ENCODE measurements at regions not wholly inside any gene's neighbourhood (a gene's known extent, or its start where the extent isn't known, plus 50 kb on each side); places are given as distances from the start of the nearest gene placed in this dataset.

- DNase-seq, result no peak
Observed at GRCh38 chr15:37586011-37586583, 348.3 kb upstream of the TMCO5A start.

GRCh38 chr15:37586976-37587375, 347.5 kb upstream of the TMCO5A start:
- DNase-seq, result no peak

- DNase-seq, result no peak
Observed at GRCh38 chr15:37594417-37594816, 340.0 kb upstream of the TMCO5A start.

DNA sequence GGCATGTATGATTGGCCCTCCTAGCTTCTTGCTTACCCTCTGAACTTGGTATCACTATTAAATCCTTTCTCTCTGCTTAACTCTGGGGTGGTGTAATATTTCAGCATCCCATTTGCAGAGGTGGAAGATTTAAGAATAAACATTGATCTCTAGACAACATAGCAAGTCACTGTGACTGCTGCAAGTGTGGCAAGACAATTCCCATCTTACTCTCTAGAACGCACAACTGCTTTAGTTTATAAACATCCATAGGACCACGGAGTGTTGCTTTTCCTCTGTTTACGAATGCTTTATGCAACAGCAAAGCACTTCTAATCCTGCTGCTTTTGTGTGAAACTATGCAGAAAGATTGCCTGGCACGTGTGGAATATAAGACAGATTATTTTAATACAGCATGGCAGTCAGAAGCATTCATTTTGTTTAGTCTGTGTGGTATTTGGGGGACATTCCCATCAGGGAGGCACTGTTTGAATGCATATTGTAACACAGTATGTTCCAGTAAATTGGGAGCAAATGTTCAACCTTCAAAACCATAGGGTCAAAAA, 338.9 kb upstream of the TMCO5A start:
- DNase-seq, result no peak

- no peak for DNase-seq
Observed at GRCh38 chr15:37599156-37599555, 335.3 kb upstream of the TMCO5A start.

- no peak for DNase-seq
Observed at GRCh38 chr15:37616215-37616614, 318.2 kb upstream of the TMCO5A start.

DNA sequence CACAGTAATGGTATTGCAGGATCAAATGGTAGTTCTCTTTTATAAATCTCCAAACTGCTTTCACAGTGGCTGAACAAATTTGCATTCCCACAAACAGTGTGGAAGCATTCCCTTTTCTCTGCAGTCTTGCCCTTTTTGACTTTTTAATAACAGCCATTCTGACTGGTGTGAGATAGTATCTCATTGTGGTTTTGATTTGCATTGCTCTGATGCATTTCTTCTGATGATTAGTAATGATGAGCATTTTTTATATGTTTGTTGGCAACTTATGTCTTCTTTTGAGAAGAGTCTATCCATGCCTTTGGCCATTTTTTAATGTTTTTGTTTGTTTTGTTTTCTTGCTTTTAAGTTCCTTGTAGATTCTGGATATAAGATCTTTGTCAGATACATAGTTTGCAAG, 316.1 kb upstream of the TMCO5A start:
- no peak for DNase-seq

DNA sequence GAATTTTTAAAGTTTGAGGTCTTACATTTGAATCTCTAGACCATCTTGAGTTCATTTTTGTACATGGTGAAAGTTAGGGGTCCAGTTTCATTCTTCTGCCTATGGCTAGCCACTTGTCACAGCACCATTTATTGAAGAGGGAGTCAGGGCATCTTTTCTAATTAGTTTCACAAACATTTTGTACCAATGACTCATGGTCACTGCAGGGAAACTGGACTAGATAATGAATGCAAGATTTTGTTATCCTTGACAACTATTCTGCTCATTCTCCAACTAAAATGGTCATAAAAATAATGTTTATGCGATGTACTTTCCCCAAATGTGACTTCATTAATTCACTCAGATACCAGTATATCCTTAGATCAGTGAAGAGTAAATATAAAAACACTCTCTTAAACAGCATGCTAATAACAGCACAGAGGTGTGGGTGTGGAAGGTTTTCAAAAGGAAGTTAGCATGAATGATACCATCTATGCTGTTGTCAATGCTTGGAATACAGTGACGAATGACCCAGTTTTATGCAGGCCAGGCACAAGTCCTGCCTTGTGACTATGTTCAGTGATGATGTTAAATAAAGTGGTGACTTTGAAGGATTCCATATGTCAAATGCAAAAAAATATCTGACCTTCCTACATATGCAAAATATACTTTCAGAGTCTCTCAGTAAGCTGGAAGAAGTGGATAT, 314.9 kb upstream of the TMCO5A start:
- DNase-seq, result no peak

DNA sequence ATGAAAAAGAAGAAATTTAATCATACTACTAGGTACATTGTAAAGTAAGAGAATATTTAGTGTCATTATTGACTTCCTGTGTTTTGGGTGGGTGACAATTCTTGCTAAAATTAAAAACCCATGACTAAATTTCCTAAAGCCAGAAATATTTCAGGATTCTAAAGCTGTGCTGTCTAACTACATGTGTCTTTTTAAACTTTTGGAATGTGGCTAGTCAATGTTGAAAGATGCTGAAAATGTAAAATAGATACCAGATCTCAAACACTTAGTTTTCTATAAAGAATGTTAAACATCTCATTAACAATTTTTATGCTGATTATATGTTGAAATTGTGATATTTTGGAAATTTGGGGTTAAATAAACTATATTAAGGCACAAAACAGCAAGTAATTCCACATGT, 308.9 kb upstream of the TMCO5A start:
- DNase-seq, result no peak

DNA sequence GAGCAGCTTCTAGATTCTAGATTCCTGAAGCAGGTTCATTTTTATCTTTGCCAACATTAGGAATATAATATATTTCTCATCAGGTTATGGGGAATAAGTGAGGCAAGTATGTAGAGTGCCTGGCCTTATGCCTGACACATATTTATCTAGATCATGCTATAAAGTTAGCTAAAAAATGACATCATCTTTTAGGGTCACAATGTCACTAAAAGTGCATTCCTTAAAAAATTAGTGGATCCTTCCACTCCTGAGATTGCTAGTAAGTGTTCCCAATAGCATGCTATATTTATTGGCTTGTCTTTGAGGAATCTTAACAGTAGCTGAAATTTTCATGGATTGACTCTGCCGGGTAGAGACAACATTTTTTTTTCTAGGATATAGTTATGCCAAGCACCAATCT, 305.9 kb upstream of the TMCO5A start:
- DNase-seq, result no peak

GRCh38 chr15:37636736-37637135, 297.7 kb upstream of the TMCO5A start:
- no peak for DNase-seq

- DNase-seq, result no peak
Observed at GRCh38 chr15:37638116-37638515, 296.3 kb upstream of the TMCO5A start.

DNA sequence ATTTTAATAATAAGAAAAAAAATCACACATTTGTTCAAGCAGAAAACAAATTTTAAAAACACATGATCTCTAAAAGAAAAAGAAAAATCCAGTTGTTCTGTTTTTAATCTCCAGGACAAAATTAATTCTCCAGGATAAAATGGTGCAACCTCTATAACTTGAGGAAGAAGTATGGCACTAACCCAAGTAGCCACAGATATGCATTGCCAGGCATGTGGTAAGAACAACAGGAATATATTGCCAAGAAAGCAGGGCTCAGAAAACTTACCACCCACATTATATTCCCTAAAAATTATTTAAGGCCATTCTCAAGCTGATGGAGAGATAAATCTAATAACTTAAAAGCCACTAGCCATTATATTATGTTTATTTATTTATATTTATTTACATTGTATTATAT, 295.7 kb upstream of the TMCO5A start:
- no peak for DNase-seq

DNA sequence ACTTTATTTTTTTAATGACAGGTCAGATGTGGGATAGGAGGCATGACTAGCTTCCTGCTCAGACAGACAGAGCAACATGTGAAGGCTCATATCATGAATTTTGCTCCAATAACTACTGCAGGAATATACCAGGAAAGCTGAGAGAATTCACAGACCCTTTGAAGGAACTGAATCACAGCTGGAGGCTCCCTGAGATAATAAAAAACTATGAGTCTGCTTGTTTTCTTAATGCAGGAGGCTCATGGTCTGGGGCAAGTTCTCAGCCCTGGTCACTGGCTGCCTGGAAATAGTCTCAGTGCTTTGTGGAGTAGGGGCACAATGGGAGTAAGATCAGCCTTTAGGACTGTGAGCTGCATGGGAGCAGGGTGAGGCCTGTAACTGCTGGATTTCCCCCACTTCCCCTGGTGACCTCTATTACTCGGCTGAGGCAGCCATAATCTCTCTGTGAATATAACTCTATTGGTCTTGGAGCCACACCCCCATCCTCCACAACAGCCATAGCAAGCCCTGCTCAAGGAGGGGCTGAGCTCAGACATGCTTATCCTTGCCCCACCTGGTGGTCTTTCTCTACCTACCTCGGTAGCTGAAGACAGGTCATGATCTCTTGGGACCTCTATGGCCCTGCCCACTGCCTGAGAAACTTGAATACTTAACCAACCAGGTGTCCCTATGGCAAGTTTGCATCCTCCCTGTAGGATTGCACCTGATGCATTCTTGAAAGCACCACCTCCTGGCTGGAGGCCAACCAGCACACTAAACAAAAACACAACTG, 281.6 kb upstream of the TMCO5A start:
- no peak for DNase-seq

DNA sequence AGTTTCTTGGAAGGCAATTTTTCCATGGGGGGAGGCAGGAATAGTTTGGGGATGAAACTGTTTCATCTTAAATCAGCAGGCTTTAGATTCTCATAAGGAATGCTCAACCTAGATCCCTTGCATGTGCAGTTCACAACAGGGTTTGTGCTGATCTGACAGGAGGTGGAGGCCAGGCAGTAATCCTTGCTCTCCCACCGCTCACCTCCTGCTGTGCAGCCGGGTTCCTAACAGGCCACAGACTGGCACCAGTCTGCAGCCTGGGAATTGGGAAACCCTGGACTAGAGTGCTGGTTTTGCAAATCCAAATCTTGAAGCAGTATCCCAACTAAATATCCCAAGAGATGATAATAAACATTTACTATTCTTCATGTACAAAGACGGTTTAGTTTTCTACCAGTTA, 256.3 kb upstream of the TMCO5A start:
- DNase-seq, result no peak

- no peak for DNase-seq
Observed at GRCh38 chr15:37679627-37680026, 254.8 kb upstream of the TMCO5A start.

- no peak for DNase-seq
Observed at GRCh38 chr15:37682304-37682703, 252.1 kb upstream of the TMCO5A start.

GRCh38 chr15:37691911-37692310, 242.5 kb upstream of the TMCO5A start:
- DNase-seq, result no peak

GRCh38 chr15:37693926-37694325, 240.5 kb upstream of the TMCO5A start:
- no peak for DNase-seq

DNA sequence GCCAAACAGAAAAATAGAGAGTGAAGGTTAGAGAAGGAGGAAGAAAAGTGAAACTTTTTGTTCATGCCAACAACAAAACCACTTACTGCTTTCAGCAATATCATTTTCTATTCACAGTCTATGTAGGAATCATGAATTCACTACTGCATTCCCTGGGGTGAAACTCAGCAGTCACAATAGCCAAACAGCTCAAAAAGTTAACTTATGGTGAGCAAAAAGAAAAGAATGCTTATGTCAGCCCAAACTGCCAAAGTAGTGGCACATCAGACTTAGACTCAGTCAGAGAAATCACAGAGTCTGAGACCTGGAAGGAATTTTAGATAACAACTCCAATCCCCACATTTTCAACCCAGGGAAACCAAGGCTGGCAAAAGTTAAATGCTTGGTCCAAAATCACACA, 238.7 kb upstream of the TMCO5A start:
- DNase-seq, result no peak

DNA sequence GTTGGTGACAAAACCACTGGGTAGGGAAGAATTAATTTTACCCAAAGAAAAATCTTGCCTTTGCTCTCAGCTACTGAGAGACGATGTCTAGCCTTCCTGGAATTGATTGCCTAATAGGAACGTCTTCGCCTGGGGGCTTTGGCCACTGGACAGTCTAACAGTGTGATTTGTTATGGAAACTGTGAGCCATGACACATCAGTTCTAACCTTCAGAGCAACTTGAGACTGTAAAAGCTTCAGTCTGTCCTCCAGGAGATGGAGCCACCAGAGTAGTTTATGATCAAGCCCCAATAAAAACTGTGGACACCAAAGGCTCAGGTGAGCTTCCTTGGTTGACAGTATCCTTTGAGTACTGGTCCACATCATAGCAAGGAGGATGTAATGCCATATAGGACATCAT, 235.8 kb upstream of the TMCO5A start:
- no peak for DNase-seq

DNA sequence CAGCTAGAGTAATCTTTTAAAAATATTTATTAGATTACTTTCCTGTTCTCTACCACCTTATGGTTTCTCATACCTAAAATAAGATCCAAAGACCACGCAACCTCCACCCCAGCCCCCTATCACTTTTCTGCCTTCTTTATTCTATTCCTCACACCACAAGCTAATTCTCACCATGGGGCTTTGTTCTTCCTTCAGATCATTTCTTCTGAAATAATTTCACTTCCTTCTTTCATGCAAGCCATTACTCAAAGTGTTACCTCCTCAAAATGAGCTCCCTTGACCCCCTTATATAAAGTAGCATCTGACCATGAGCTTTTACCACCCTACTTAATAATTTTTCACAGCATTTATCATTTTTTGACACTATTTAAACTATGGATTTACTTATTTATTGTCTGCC, 233.2 kb upstream of the TMCO5A start:
- no peak for DNase-seq

DNA sequence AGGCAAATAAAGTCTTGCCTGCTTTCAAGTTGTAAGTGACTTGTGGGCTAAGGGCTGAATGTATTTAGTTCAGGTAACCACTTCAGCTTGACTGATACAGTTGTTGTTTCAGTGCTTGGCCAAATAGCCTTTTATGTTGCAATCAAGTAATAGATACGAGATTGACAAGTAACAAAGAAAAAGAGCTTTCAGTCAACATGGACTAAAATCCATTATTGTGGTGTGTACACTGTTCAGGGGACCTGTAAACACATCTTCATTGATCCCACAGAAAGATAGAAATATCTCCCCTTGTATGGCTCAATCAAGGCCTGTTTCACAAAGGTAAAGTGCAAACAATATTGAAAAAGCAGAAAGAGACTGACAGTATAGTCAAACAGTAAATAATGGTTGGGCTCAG, 224.8 kb upstream of the TMCO5A start:
- no peak for DNase-seq

- DNase-seq, result no peak
Observed at GRCh38 chr15:37715101-37715500, 219.3 kb upstream of the TMCO5A start.
